HEK293 (cell line): ENCODE measurements at regions not wholly inside any gene's neighbourhood (a gene's known extent, or its start where the extent isn't known, plus 50 kb on each side); places are given as distances from the start of the nearest gene placed in this dataset.

ENCODE experiments used
- CTCF ChIA-PET: fragments of 350-600 bp; formaldehyde crosslinking; extraction: SDS; loops from one replicate; lab custom pipeline; 2021; ENCODE audit warnings: antibody characterized with exemption; lab: Yijun Ruan, JAX
- POLR2A ChIA-PET: fragments of 300-600 bp; formaldehyde crosslinking; extraction: SDS; loops from one replicate; lab custom pipeline; 2020; ENCODE audit warnings: antibody characterized with exemption, inconsistent platforms; lab: Yijun Ruan, JAX
- H3K27ac ChIP-seq: fragments of 200-500 bp; sonication (Bioruptor generic); 2 replicates; pipeline ENCODE4 v1.5.1; 2014; ENCODE audit warnings: low read depth, low read length, control low read depth, inconsistent platforms; ENCODE audit errors: extremely low read depth
- H3K36me3 ChIP-seq, 2 experiments: fragments of 200-500 bp in 1 of 2; sonication (Bioruptor generic) in 1 of 2; 1 replicate in 1 of 2; 2 replicates in 1 of 2; pipeline ENCODE4 v1.5.1; 2014 to 2017; ENCODE audit warnings: inconsistent platforms in 2 of 2, low read length in 2 of 2; ENCODE audit not compliant: control insufficient read depth in 2 of 2, insufficient read depth in 1 of 2
- H3K4me1 ChIP-seq: fragments of 200-500 bp; sonication (Bioruptor generic); 2 replicates; pipeline ENCODE4 v1.5.1; 2014; ENCODE audit warnings: mild to moderate bottlenecking, low read length, inconsistent platforms; ENCODE audit not compliant: control insufficient read depth, insufficient read depth
- H3K4me3 ChIP-seq: 2 replicates; pipeline ENCODE4 v1.5.1; 2011; ENCODE audit warnings: low read depth, mild to moderate bottlenecking, control low read depth, low read length, moderate library complexity
- H3K9me3 ChIP-seq: fragments of 200-500 bp; sonication (Bioruptor generic); 2 replicates; pipeline ENCODE4 v1.5.1; 2014; ENCODE audit warnings: low read depth, low read length, inconsistent platforms; ENCODE audit not compliant: control insufficient read depth, insufficient read depth
- HOXC10 ChIP-seq: sonication (generic); formaldehyde crosslinking; IDR thresholded peaks from 2 replicates; pipeline ENCODE4 v1.8.1; 2023; ENCODE audit warnings: mild to moderate bottlenecking, missing genetic modification reagents
- ZNF10 ChIP-seq: fragments of 450-650 bp; formaldehyde crosslinking; IDR thresholded peaks from 2 replicates; pipeline ENCODE4 v1.5.1; 2017; ENCODE audit warnings: missing biosample characterization, missing genetic modification characterization
- ZNF112 ChIP-seq: fragments of 450-650 bp; formaldehyde crosslinking; IDR thresholded peaks from 2 replicates; pipeline ENCODE4 v1.5.0; 2017; ENCODE audit warnings: missing biosample characterization, missing genetic modification characterization
- ZNF114 ChIP-seq: fragments of 450-650 bp; formaldehyde crosslinking; IDR thresholded peaks from 2 replicates; pipeline ENCODE4 v1.5.0; 2017; ENCODE audit warnings: missing biosample characterization, missing genetic modification characterization
- ZNF140 ChIP-seq: fragments of 450-650 bp; formaldehyde crosslinking; IDR thresholded peaks from 2 replicates; pipeline ENCODE4 v1.5.1; 2016; ENCODE audit warnings: missing biosample characterization, missing genetic modification characterization
- ZNF221 ChIP-seq: fragments of 450-650 bp; formaldehyde crosslinking; IDR thresholded peaks from 2 replicates; pipeline ENCODE4 v1.5.1; 2017; ENCODE audit warnings: missing biosample characterization, missing genetic modification characterization, borderline replicate concordance
- ZNF223 ChIP-seq: fragments of 450-650 bp; formaldehyde crosslinking; IDR thresholded peaks from 2 replicates; pipeline ENCODE4 v1.5.1; 2016; ENCODE audit warnings: missing biosample characterization, missing genetic modification characterization
- ZNF335 ChIP-seq: fragments of 450-650 bp; formaldehyde crosslinking; conservative IDR thresholded peaks from 2 replicates; pipeline ENCODE4 v1.5.1; 2016; ENCODE audit warnings: missing biosample characterization, missing genetic modification characterization
- ZNF391 ChIP-seq: fragments of 450-650 bp; formaldehyde crosslinking; IDR thresholded peaks from 2 replicates; pipeline ENCODE4 v1.5.1; 2016; ENCODE audit warnings: low read depth, missing biosample characterization, missing genetic modification characterization, borderline replicate concordance
- ZNF558 ChIP-seq: fragments of 450-650 bp; formaldehyde crosslinking; IDR thresholded peaks from 2 replicates; pipeline ENCODE4 v1.5.1; 2016; ENCODE audit warnings: missing biosample characterization, missing genetic modification characterization
- ZSCAN16 ChIP-seq: fragments of 450-650 bp; formaldehyde crosslinking; IDR thresholded peaks from 2 replicates; pipeline ENCODE4 v1.5.1; 2016; ENCODE audit warnings: missing biosample characterization, missing genetic modification characterization
- TF ChIP-seq, protein P1 (sequence below): fragments of 450-650 bp; formaldehyde crosslinking; IDR thresholded peaks from 2 replicates; pipeline ENCODE4 v1.5.1; 2016; ENCODE audit warnings: missing biosample characterization, missing genetic modification characterization
- TF ChIP-seq, protein P2 (sequence below): fragments of 450-650 bp; formaldehyde crosslinking; IDR thresholded peaks from 2 replicates; pipeline ENCODE4 v1.5.1; 2016; ENCODE audit warnings: missing biosample characterization, missing genetic modification characterization
- TF ChIP-seq, protein P3 (sequence below): fragments of 450-650 bp; formaldehyde crosslinking; IDR thresholded peaks from 2 replicates; pipeline ENCODE4 v1.5.1; 2016; ENCODE audit warnings: missing biosample characterization, missing genetic modification characterization, low read depth
- TF ChIP-seq, protein P4 (sequence below): fragments of 450-650 bp; formaldehyde crosslinking; IDR thresholded peaks from 2 replicates; pipeline ENCODE4 v1.5.1; 2016; ENCODE audit warnings: missing biosample characterization, missing genetic modification characterization
- TF ChIP-seq, protein P5 (sequence below): fragments of 450-650 bp; formaldehyde crosslinking; IDR thresholded peaks from 2 replicates; pipeline ENCODE4 v1.5.1; 2016; ENCODE audit warnings: missing biosample characterization, missing genetic modification characterization, borderline replicate concordance
- TF ChIP-seq, protein P6 (sequence below): fragments of 450-650 bp; formaldehyde crosslinking; IDR thresholded peaks from 2 replicates; pipeline ENCODE4 v1.5.1; 2016; ENCODE audit warnings: missing biosample characterization, missing genetic modification characterization

DNA sequence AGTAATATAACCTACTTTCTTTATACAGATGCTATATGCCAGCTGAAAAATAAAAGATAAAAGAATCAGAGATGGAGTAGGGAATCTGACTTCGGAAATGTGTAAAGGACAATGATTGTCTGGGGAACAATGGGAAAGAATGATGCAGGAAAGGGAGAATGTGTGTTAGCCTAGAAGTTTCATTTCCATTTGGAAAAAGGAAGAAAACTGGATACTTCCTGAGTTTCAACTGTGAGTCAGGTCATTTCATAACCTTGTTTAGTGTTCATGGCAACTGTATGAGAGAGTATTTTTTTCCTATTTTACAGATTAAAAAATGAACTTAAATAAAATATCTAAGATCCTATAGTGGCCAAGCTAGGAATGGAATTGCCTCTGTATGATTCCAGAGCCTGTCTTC lies 261.3 kb upstream of the NECTIN3 start:
- Histone ChIP-seq H3K4me1 (no peaks in the 10 kb centered on the region), H3K27ac (no peak overlapping the region), H3K9me3 (no peaks in the 10 kb centered on the region), H3K36me3 (no peaks in the 10 kb centered on the region), H3K4me3 (no peak overlapping the region)
- ChIA-PET POLR2A (no interaction called here), CTCF (no interaction called here)
- no peak for TF ChIP-seq ZNF223 (tag by site-specific recombination)
- TF ChIP-seq, protein P1, sequence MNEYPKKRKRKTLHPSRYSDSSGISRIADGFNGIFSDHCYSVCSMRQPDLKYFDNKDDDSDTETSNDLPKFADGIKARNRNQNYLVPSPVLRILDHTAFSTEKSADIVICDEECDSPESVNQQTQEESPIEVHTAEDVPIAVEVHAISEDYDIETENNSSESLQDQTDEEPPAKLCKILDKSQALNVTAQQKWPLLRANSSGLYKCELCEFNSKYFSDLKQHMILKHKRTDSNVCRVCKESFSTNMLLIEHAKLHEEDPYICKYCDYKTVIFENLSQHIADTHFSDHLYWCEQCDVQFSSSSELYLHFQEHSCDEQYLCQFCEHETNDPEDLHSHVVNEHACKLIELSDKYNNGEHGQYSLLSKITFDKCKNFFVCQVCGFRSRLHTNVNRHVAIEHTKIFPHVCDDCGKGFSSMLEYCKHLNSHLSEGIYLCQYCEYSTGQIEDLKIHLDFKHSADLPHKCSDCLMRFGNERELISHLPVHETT (tag by site-specific recombination) = no peak
- no peak for TF ChIP-seq ZNF10 (tag by site-specific recombination)
- no peak for TF ChIP-seq ZSCAN16 (tag by site-specific recombination)
- TF ChIP-seq, protein P2, sequence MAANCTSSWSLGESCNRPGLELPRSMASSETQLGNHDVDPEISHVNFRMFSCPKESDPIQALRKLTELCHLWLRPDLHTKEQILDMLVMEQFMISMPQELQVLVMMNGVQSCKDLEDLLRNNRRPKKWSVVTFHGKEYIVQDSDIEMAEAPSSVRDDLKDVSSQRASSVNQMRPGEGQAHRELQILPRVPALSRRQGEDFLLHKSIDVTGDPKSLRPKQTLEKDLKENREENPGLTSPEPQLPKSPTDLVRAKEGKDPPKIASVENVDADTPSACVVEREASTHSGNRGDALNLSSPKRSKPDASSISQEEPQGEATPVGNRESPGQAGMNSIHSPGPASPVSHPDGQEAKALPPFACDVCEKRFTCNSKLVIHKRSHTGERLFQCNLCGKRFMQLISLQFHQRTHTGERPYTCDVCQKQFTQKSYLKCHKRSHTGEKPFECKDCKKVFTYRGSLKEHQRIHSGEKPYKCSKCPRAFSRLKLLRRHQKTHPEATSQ (tag by site-specific recombination) = no peak
- no peak for TF ChIP-seq ZNF391 (tag by site-specific recombination)
- no peak for TF ChIP-seq ZNF114
- TF ChIP-seq ZNF335 (tag by site-specific recombination) = no peak
- no peak for TF ChIP-seq ZNF558
- TF ChIP-seq ZNF221 (tag by site-specific recombination) = no peak
- TF ChIP-seq, protein P3, sequence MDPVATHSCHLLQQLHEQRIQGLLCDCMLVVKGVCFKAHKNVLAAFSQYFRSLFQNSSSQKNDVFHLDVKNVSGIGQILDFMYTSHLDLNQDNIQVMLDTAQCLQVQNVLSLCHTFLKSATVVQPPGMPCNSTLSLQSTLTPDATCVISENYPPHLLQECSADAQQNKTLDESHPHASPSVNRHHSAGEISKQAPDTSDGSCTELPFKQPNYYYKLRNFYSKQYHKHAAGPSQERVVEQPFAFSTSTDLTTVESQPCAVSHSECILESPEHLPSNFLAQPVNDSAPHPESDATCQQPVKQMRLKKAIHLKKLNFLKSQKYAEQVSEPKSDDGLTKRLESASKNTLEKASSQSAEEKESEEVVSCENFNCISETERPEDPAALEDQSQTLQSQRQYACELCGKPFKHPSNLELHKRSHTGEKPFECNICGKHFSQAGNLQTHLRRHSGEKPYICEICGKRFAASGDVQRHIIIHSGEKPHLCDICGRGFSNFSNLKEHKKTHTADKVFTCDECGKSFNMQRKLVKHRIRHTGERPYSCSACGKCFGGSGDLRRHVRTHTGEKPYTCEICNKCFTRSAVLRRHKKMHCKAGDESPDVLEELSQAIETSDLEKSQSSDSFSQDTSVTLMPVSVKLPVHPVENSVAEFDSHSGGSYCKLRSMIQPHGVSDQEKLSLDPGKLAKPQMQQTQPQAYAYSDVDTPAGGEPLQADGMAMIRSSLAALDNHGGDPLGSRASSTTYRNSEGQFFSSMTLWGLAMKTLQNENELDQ (tag by site-specific recombination) = no peak
- no peak for TF ChIP-seq HOXC10 (CRISPR knock-in tag)
- TF ChIP-seq ZNF140 = no peak
- TF ChIP-seq, protein P4, sequence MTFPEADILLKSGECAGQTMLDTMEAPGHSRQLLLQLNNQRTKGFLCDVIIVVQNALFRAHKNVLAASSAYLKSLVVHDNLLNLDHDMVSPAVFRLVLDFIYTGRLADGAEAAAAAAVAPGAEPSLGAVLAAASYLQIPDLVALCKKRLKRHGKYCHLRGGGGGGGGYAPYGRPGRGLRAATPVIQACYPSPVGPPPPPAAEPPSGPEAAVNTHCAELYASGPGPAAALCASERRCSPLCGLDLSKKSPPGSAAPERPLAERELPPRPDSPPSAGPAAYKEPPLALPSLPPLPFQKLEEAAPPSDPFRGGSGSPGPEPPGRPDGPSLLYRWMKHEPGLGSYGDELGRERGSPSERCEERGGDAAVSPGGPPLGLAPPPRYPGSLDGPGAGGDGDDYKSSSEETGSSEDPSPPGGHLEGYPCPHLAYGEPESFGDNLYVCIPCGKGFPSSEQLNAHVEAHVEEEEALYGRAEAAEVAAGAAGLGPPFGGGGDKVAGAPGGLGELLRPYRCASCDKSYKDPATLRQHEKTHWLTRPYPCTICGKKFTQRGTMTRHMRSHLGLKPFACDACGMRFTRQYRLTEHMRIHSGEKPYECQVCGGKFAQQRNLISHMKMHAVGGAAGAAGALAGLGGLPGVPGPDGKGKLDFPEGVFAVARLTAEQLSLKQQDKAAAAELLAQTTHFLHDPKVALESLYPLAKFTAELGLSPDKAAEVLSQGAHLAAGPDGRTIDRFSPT (tag by site-specific recombination) = no peak
- no peak for TF ChIP-seq ZNF112
- TF ChIP-seq, protein P5, sequence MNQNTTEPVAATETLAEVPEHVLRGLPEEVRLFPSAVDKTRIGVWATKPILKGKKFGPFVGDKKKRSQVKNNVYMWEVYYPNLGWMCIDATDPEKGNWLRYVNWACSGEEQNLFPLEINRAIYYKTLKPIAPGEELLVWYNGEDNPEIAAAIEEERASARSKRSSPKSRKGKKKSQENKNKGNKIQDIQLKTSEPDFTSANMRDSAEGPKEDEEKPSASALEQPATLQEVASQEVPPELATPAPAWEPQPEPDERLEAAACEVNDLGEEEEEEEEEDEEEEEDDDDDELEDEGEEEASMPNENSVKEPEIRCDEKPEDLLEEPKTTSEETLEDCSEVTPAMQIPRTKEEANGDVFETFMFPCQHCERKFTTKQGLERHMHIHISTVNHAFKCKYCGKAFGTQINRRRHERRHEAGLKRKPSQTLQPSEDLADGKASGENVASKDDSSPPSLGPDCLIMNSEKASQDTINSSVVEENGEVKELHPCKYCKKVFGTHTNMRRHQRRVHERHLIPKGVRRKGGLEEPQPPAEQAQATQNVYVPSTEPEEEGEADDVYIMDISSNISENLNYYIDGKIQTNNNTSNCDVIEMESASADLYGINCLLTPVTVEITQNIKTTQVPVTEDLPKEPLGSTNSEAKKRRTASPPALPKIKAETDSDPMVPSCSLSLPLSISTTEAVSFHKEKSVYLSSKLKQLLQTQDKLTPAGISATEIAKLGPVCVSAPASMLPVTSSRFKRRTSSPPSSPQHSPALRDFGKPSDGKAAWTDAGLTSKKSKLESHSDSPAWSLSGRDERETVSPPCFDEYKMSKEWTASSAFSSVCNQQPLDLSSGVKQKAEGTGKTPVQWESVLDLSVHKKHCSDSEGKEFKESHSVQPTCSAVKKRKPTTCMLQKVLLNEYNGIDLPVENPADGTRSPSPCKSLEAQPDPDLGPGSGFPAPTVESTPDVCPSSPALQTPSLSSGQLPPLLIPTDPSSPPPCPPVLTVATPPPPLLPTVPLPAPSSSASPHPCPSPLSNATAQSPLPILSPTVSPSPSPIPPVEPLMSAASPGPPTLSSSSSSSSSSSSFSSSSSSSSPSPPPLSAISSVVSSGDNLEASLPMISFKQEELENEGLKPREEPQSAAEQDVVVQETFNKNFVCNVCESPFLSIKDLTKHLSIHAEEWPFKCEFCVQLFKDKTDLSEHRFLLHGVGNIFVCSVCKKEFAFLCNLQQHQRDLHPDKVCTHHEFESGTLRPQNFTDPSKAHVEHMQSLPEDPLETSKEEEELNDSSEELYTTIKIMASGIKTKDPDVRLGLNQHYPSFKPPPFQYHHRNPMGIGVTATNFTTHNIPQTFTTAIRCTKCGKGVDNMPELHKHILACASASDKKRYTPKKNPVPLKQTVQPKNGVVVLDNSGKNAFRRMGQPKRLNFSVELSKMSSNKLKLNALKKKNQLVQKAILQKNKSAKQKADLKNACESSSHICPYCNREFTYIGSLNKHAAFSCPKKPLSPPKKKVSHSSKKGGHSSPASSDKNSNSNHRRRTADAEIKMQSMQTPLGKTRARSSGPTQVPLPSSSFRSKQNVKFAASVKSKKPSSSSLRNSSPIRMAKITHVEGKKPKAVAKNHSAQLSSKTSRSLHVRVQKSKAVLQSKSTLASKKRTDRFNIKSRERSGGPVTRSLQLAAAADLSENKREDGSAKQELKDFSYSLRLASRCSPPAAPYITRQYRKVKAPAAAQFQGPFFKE (tag by site-specific recombination) = no peak
- TF ChIP-seq, protein P6, sequence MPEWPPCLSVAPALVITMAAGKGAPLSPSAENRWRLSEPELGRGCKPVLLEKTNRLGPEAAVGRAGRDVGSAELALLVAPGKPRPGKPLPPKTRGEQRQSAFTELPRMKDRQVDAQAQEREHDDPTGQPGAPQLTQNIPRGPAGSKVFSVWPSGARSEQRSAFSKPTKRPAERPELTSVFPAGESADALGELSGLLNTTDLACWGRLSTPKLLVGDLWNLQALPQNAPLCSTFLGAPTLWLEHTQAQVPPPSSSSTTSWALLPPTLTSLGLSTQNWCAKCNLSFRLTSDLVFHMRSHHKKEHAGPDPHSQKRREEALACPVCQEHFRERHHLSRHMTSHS (tag by site-specific recombination) = no peak
